ENCODE measurements at regions not wholly inside any gene's neighbourhood (a gene's known extent, or its start where the extent isn't known, plus 50 kb on each side); places are given as distances from the start of the nearest gene placed in this dataset.

GRCh38 chr11:122025757-122026156 is 90.3 kb downstream of the BLID start:
- TF ChIP-seq POLR2A (IDR thresholded peaks at IDR 0.05): no peak
- TF ChIP-seq, protein P1, sequence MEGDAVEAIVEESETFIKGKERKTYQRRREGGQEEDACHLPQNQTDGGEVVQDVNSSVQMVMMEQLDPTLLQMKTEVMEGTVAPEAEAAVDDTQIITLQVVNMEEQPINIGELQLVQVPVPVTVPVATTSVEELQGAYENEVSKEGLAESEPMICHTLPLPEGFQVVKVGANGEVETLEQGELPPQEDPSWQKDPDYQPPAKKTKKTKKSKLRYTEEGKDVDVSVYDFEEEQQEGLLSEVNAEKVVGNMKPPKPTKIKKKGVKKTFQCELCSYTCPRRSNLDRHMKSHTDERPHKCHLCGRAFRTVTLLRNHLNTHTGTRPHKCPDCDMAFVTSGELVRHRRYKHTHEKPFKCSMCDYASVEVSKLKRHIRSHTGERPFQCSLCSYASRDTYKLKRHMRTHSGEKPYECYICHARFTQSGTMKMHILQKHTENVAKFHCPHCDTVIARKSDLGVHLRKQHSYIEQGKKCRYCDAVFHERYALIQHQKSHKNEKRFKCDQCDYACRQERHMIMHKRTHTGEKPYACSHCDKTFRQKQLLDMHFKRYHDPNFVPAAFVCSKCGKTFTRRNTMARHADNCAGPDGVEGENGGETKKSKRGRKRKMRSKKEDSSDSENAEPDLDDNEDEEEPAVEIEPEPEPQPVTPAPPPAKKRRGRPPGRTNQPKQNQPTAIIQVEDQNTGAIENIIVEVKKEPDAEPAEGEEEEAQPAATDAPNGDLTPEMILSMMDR (IDR thresholded peaks at IDR 0.05): no peak

Measured in thyroid gland (tissue), 4 donors.